ENCODE measurements at regions not wholly inside any gene's neighbourhood (a gene's known extent, or its start where the extent isn't known, plus 50 kb on each side); places are given as distances from the start of the nearest gene placed in this dataset.

DNA sequence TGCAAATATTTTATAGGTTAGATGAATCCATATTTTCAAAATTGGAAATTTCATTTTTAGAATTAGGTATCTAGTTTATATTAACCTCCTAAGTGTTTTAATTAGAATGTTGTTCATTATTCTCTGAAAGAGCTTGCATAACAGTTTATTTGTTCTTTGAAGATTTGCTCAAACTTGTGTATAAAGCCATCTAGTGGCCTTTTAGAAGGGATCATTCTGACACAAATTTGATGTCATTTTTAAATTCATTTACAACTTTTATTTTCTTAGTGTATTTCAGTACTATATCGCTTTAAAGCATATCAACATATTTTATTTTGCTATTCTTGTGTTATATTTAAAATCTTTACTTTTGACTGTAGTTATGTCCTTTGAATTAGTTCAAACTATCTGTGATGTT, 527.0 kb upstream of the NRG3 start:
- TF ChIP-seq CTCF (IDR thresholded peaks at IDR 0.05) (no peak), POLR2AphosphoS5 (IDR thresholded peaks at IDR 0.05; ENCODE audit: low read depth, low read length) (no peak)

Measured in Panc1 (cell line).